HUDEP-2 (cell line): ENCODE measurements at regions not wholly inside any gene's neighbourhood (a gene's known extent, or its start where the extent isn't known, plus 50 kb on each side); places are given as distances from the start of the nearest gene placed in this dataset.

ENCODE experiments used
- DNase-seq, 76 experiments: peaks; one replicate each; lab custom pipeline; 2025; ENCODE audit not compliant: unreplicated experiment in 76 of 76; lab: John Stamatoyannopoulos, UW

DNA sequence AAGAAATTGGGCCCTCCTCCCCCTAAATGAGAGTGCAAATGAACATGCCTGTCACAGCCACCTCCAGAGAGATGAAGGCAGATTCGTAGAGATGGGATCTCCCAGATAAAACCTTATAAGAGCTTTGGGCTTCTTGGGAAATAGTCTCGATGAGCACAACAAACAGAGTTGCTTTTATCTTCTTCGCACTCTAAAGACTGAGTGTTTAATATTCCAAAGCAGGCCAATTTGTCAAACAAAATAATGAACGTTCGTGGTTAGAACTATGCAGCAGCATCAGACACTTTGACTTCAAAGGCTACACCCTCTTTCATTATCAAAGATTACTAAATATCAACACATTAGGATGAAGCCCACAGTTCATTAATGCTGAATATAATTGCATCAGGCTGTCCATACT, 256.2 kb downstream of the SKIDA1 start:
- DNase-seq = no peak

DNA sequence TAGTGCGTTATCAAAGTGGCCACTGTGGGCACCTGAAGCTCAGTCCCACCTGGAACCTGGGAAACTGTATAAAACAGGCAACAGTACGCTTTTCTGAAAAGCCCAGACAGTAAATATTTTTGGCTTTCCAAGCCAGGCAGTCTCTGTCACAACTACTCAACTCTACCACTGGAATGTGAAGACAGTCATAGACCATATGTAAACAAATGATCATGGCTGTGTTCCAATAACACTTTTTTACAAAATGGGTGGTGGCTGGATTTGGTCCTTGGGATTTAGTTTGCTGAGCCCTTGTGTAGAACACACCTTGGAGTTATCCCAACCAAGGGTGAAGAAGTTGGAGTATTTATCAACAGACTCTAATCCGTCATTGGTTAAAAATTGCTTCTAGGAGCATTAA, 259.9 kb downstream of the SKIDA1 start:
- DNase-seq = no peak

DNA sequence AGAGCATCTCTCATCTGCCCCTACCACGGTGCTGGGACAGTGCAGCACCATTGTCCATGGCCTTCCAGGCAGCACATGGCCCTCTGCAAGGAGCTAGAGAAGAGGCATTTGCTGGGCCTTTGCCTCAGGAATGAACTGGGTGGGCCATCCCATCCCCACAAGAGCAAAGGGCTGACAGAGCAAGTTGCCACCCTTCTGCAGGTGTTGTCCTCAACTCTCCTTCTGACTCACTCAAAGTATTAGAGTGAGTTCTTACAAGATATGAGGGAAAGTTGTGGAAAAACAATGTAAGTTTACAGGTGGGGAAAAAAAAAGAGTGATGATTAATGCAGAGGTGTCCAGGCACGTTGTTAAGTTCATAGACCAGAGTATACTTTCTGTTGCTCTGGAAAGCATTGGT, 261.2 kb downstream of the SKIDA1 start:
- no peak for DNase-seq

- DNase-seq = no peak
These were observed 261.6 kb downstream of the SKIDA1 start for GRCh38 chr10:21263839-21264238.

DNA sequence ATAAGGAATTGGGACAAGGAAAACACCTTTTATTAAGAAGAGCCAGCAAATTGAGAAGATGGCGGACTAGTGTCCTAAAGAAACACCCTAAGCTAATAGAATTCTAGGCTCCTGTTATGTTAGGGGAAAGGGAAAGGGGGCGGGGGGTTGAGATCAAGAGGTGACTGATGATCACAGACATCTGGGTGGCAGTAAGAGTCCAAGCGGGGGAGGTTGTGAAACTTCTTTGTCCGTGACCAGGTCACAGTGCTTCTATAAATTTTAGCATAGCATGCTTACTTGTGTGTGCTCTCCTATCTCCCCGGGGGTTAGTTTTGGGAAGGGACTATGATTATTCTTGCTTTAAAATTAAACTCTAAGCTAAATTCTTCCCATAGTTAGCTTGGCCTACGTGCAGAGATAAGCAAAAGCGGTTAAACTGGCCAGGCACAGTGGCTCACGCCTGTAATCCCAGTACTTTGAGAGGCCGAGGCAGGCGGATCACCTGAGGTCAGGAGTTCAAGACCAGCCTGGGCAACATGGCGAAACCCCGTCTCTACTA, 262.1 kb downstream of the SKIDA1 start:
- no peak for DNase-seq

DNA sequence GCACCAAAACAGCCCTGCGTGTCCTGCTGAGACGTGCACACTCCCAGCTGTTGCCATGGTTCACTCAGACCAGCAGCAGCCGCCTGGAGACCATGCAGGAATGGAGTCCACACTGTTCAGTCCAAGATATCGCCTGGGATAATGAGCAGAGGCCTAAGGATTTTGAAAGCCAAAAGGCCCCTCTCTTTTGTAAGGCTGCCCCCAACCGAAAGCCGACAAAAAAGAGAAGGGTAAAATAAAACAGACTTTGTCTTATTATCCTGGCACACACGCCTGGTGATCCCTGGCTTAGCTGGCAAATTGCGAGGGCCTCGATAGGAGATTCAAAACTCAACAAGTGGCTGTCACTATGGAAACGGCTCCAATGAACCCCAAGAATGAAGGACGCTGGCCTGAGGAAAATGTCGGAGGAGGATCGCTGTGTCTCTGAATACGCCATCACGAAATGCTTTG, 263.6 kb downstream of the SKIDA1 start:
- no peak for DNase-seq

- DNase-seq = no peak
These were observed 264.9 kb downstream of the SKIDA1 start for GRCh38 chr10:21260506-21261149.

DNA sequence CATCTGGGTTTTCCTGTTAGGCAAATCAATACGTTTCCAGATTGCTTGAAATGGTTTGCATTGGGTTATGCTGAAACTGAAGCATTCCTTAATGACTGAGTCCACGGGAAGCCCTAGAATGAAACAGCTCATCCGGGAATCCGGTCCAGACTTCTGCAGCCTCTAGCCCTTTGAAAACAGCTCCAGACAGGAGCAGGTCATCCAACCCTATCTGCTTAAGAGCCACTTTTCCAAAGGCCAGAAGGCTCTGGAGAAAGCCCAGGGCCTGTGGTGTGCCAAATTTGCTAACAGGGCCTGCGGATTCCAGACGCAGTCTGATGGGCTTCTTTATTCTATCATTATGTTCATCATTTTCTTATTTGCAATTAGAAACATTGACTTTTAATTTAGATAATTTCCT, 265.4 kb downstream of the SKIDA1 start:
- no peak for DNase-seq

DNA sequence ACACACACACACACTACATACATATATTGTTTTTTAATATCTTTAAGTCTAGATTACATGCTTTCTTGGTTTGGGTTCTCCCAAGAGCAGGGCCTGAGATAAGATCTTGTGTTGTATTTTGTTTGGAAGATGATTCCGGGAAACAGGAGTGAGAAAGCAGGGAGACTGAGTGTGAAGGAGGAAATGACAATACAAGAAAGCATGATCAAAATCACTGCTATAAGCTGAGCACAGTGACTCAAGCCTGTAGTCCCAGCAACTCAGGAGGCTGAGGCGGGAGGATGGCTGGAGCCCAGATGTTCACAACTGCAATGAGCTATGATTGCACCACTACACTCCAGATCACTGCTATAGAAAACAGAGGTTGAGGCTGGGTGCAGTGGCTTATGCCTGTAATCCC, 267.6 kb downstream of the SKIDA1 start:
- DNase-seq = no peak

DNA sequence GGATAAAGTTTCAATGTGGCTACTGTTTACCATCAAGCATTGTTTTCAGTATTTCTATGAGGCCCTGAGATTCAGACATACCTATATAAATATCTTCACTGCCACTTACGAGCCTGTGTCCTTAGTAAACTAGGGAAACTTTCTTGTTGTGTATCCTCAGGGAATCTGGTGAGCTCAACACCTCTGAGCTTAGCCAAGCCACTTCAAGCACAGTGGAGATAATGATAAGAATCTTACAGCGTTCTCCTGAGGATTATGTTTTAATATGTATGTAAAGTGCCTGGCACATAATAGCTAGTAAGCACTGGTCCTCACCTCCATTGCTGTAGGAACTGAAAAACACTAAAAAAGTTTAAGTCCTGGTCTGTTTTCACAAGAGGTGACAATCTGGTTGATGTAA, 268.3 kb downstream of the SKIDA1 start:
- no peak for DNase-seq

- DNase-seq = no peak
These were observed 276.0 kb downstream of the SKIDA1 start for GRCh38 chr10:21249435-21249834.

DNA sequence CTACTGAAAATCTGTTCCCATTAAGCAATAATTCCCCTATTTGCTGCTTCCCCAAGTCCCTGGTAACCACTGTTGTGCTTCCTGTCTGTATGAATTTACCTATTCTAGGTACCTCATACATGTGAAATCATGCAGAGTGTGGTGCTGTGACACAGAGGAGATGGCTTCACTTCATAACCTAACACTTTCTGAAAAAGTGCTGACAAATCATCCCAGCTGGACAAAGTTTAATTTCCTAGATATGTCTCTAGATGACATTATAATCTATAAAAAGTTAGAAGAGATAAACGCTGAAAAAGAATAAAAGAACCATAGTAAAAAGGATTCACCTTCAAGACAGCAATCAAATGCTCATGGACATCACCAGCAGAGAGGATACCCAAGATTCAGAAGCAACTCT, 277.9 kb downstream of the SKIDA1 start:
- DNase-seq = no peak

DNA sequence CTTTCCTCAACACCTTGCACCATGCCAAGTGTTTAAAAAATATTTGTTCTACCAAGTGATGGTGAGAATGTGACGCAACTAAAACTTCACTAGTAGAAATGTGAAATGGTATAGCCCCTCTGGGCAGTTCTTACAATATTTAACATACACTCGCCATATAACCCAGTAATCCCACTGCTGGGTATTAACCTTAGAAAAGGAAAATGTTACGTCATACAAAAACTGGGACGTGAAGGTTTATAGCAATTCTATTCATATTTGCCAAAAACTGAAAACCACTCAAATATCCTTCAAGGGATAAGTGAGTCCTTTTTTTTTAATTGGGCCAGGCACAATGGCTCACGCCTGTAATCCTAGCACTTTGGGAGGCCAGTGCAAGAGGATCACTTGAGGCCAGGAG, 279.3 kb downstream of the SKIDA1 start:
- DNase-seq = no peak

DNA sequence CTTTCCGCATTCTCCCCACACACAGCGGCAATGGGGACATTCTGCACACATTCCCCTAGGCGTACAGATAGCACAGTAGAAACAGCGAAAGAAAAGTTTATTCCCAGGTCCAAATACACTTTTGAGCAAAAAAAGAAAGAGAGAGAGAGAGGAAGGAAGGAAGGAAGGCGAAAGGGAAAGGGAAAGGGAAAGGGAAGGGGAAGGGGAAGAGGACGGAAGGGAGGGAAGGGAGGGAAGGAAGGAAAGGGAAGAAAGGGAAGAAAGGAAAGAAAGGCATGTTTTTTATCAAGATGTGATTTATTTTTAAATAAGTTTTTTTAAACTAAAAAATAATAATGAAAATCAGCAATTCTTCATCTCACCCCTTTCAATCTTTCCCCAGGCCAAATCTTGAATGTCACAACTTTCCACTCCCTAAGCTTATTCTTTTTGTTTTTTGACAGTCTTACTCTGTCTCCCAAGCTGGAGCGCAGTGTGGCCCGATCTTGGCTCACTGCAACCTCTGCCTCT, 281.7 kb downstream of the SKIDA1 start:
- DNase-seq = no peak

DNA sequence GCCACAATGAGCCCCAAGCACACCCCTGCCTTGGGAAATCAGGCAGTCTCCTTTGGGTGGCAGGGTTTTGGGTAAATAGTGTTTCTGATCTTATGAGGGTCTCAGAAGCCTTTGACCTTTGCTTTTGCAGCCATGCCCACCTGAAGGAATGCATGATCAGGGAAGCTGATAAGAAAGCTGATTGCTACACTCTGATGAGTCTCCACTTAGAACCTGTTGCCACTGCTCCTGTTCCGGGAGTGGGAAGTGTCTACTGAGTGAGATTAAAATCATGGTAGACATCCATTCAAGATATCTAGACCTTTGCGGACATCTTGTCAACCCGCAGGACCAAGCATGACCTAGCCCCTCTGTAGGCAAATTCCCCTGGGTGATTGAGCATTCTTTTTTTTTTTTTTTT, 282.6 kb downstream of the SKIDA1 start:
- DNase-seq = no peak

DNA sequence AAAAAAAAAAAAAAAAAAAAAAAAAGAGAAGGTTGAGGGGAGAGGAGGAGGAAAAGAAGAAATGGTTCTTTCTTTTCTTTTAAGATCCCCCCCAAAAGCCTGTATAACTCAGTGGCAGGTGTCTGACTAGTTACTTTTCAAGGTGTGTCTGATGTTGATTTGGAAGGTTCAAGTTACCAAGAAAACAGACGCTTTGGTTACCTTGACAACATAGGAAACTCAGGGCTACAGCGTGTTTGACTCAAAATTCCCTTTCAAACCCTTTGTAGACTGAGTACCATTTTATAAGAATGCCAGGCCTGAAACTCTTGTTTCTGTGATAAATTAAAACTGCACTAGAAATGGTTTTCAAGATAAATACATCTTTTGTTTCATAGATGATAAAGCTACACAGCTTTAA, 286.8 kb downstream of the SKIDA1 start:
- no peak for DNase-seq

GRCh38 chr10:21238044-21238443, 287.4 kb downstream of the SKIDA1 start:
- no peak for DNase-seq

DNA sequence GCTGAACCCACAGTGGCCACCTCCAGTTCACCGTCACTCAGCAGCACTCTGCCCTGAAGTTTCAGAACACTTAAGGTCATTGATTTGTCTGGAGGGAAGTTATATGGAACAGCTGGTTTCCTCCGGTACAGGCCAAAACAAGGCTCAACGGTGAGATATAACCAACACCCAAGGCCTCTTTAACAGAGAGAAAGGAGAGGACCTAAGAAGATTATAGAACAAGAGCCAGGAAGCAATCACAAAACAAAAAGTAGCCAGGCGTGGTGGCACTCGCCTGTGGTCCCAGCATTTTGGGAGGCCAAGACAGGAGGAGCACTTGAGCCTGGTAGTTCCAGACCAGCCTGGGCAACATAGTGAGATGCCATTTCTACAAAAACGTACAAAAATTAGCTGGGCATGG, 290.7 kb downstream of the SKIDA1 start:
- DNase-seq = no peak

- no peak for DNase-seq
These were observed 295.3 kb downstream of the SKIDA1 start for GRCh38 chr10:21230219-21230618.

DNA sequence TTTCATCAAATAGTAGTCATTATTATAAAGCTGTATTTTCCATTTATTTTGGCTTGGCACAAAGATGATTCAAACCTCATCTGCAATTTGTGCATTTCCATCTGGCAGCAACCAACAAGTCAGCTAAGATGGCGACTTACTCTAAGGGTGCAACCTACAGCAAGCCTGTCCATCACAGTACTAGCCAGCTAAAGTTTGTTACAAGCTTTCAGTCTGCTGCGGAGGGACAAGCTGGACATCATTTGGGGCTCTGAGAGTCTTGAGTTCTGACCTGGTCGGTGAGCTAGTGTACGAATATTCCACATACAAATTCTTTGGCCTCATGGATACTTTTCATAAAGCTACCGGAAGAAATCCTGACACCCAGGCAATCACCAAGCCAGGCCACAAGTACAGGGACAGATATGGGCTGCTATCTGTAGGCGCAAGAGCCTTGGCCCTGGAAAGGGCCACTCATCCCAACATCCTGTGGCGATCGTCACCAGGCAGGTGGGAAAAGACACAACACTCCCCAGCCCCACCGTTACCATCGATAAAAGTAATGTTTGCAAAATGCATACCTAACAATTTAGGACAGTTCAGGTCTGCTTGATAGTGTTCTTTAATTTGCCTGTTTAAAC, 307.6 kb downstream of the SKIDA1 start:
- no peak for DNase-seq

DNA sequence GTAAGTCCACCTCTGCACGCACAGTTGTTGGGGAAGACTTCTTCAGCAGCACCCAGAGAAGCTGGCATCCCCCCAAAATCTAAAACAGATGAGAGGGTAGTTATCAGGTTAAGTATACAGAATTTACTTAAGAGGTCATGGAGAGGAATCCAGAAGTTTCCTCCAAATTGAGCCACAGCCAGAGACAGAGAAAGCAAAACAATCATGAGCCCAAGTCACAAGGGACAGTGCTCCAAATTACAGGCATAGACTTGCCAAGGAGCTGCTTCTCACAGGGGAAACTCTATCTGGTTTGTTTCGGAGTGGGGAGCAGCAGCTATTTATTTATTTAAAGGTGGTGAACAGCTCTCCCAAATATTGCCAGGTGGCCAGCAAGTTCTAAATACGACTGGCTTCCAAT, 308.4 kb downstream of the SKIDA1 start:
- no peak for DNase-seq

GRCh38 chr10:21214329-21214728, 311.2 kb downstream of the SKIDA1 start:
- no peak for DNase-seq
